Type B pancreatic cell (in vitro differentiated cells): ENCODE measurements at regions not wholly inside any gene's neighbourhood (a gene's known extent, or its start where the extent isn't known, plus 50 kb on each side); places are given as distances from the start of the nearest gene placed in this dataset.
A peak's percentile ranks its signal among the peaks of the same experiment; 100 is the strongest.

Experiments
- DNase-seq: peaks from one replicate; pipeline ENCODE4 v3.0.0; 2021; ENCODE audit warnings: mixed read lengths; ENCODE audit not compliant: unreplicated experiment; ENCODE audit errors: extremely low spot score
- H3K27ac Mint-ChIP-seq: 2 replicates; pipeline ENCODE4 v1.8.0; 2021; ENCODE audit warnings: mild to moderate bottlenecking, mixed read lengths
- H3K27me3 Mint-ChIP-seq: 2 replicates; pipeline ENCODE4 v1.8.0; 2021; ENCODE audit warnings: mixed read lengths
- H3K36me3 Mint-ChIP-seq: 2 replicates; pipeline ENCODE4 v1.8.0; 2021; ENCODE audit warnings: mixed read lengths
- H3K4me1 Mint-ChIP-seq: one replicate; pipeline ENCODE4 v1.8.0; 2021; ENCODE audit warnings: mixed read lengths; ENCODE audit not compliant: unreplicated experiment
- H3K4me3 Mint-ChIP-seq: 2 replicates; pipeline ENCODE4 v1.8.0; 2021; ENCODE audit warnings: mild to moderate bottlenecking, mixed read lengths
- H3K9me3 Mint-ChIP-seq: 2 replicates; pipeline ENCODE4 v1.8.0; 2021; ENCODE audit warnings: mixed read lengths
- CTCF ChIP-seq: fragments of 200-600 bp; sonication (generic); conservative IDR thresholded peaks from 2 replicates; pipeline ENCODE4 v1.5.0; 2021; ENCODE audit warnings: antibody characterized with exemption, mild to moderate bottlenecking

- no peaks in the 10 kb centered on the region for H3K36me3 Mint-ChIP-seq
- H3K4me3 Mint-ChIP-seq, result no peak overlapping the region
- peaks cover 15% of the 10 kb centered on the region for H3K27me3 Mint-ChIP-seq
- H3K27ac Mint-ChIP-seq, result no peak overlapping the region
- no peak for DNase-seq
- no peak for TF ChIP-seq CTCF
- H3K4me1 Mint-ChIP-seq, result no peaks in the 10 kb centered on the region
- no peaks in the 10 kb centered on the region for H3K9me3 Mint-ChIP-seq
These were observed 934.2 kb downstream of the BRD1 start for GRCh38 chr22:48893288-48894063.

- Mint-ChIP-seq H3K4me1 (no peaks in the 10 kb centered on the region), H3K9me3 (no peaks in the 10 kb centered on the region), H3K27me3 (peaks cover 15% of the 10 kb centered on the region), H3K27ac (no peak overlapping the region), H3K4me3 (no peak overlapping the region), H3K36me3 (no peaks in the 10 kb centered on the region)
- DNase-seq, result no peak
- no peak for TF ChIP-seq CTCF
These were observed 934.9 kb downstream of the BRD1 start for GRCh38 chr22:48892578-48893287.

- no peaks in the 10 kb centered on the region for H3K36me3 Mint-ChIP-seq
- no peaks in the 10 kb centered on the region for H3K9me3 Mint-ChIP-seq
- no peak for DNase-seq
- no peak for TF ChIP-seq CTCF
- no peak overlapping the region for H3K27ac Mint-ChIP-seq
- H3K4me3 Mint-ChIP-seq, result no peak overlapping the region
- H3K4me1 Mint-ChIP-seq, result no peaks in the 10 kb centered on the region
- H3K27me3 Mint-ChIP-seq, result peaks cover 11% of the 10 kb centered on the region
These were observed 935.7 kb downstream of the BRD1 start for GRCh38 chr22:48891688-48892577.

- TF ChIP-seq CTCF, result no peak
- Mint-ChIP-seq H3K4me1 (no peaks in the 10 kb centered on the region), H3K4me3 (no peak overlapping the region), H3K27me3 (peaks cover 14% of the 10 kb centered on the region), H3K9me3 (no peaks in the 10 kb centered on the region), H3K27ac (no peak overlapping the region), H3K36me3 (no peaks in the 10 kb centered on the region)
- peak; percentile 31 for DNase-seq
These were observed 936.7 kb downstream of the BRD1 start for GRCh38 chr22:48890693-48891554.
